Heart right ventricle (tissue), 16 donors: ENCODE measurements at regions not wholly inside any gene's neighbourhood (a gene's known extent, or its start where the extent isn't known, plus 50 kb on each side); places are given as distances from the start of the nearest gene placed in this dataset.

ENCODE experiments used
- ATAC-seq, 8 donors: fragments of 200-7000 bp; cut with Tn5 transposase; one replicate each; pipeline ENCODE4 v1.9.1; 2020; ENCODE audit warnings: mild to moderate bottlenecking in 8 of 8, moderate library complexity in 8 of 8, moderate number of reproducible peaks in 1 of 8
- DNase-seq, 2 donors: peaks; one replicate each; pipeline ENCODE4 v3.0.0-alpha.2; 2020
- H3K27ac ChIP-seq, 10 donors: fragments of 200-600 bp; sonication (generic) in 2 of 10; one replicate each; pipeline versions ENCODE4 v1.5.0 to v1.8.0; 2020 to 2022; ENCODE audit warnings: mild to moderate bottlenecking in 3 of 10
- H3K27me3 ChIP-seq, 7 donors: fragments of 200-600 bp; one replicate each; pipeline ENCODE4 v1.8.0; 2021 to 2022; ENCODE audit warnings: mild to moderate bottlenecking in 2 of 7
- H3K36me3 ChIP-seq, 9 donors: fragments of 200-600 bp; sonication (generic) in 1 of 9; one replicate each; pipeline versions ENCODE4 v1.5.0 to v1.8.0; 2020 to 2022; ENCODE audit warnings: mild to moderate bottlenecking in 2 of 9
- H3K4me1 ChIP-seq, 9 donors: fragments of 200-600 bp; sonication (generic) in 1 of 9; one replicate each; pipeline versions ENCODE4 v1.5.0 to v1.8.0; 2020 to 2022; ENCODE audit warnings: mild to moderate bottlenecking in 4 of 9
- H3K4me3 ChIP-seq, 10 donors: fragments of 200-600 bp; sonication (generic) in 2 of 10; one replicate each; pipeline versions ENCODE4 v1.5.0 to v1.8.0; 2020 to 2022; ENCODE audit warnings: mild to moderate bottlenecking in 7 of 10, moderate library complexity in 2 of 10
- H3K9me3 ChIP-seq, 11 donors: fragments of 200-600 bp in 10 of 11; sonication (generic) in 2 of 11; one replicate each; pipeline versions ENCODE4 v1.5.0 to v1.8.0; 2013 to 2022; ENCODE audit warnings: mild to moderate bottlenecking in 2 of 11, control low read depth in 1 of 11, moderate library complexity in 1 of 11
- CTCF ChIP-seq, 9 donors: fragments of 200-600 bp; sonication (generic) in 2 of 9; IDR thresholded peaks; one replicate each; pipeline versions ENCODE4 v1.5.0 to v1.8.0; 2021 to 2022; ENCODE audit warnings: antibody characterized with exemption in 9 of 9, mild to moderate bottlenecking in 5 of 9, moderate library complexity in 1 of 9
- WGBS, 2 donors: extraction: QIAGEN DNeasy Blood & Tissue Kit; methylation state at CpG; one replicate each; pipeline ENCODE4 v1.1.7; 2013; ENCODE audit warnings: inconsistent platforms in 1 of 2; 5-methylcytosine and 5-hydroxymethylcytosine counted together
- intact Hi-C, 10 donors: fragments of 100-400 bp; cut with DNase I; formaldehyde crosslinking; loops; one replicate each; pipeline versions ENCODE4 v1.11.1 to v1.14.2; 2022
- donor health status: Arrhythmogenic right ventricular cardiomyopathy.
- donor health status: ischemic (EF 13 %, LVEDD 7.1; RV severe dilation, severe dysfunction).
- donor health status: healthy with polysubstance abuse.
- donor health status: DM: no; HTN: yes; CAD: no.
- donor health status: DM: no; HTN: no; CAD: no.
- donor health status: ischemic (EF 25% LVEDD 6.9; RV normal size, moderate dysfunction).
- donor health status: ischemic (EF 25% LVEDD 5.7; RV mildly dilated, moderate dysfunction).
- donor health status: healthy.
- donor health status: DM: yes; HTN: yes; CAD: no.
- donor health status: Ischemic cardiomyopathy.
- donor health status: ischemic (EF 35%, LVEDD 5.7; RV mildly dilated, moderate dysfunction).
- donor health status: nonischemic (EF 11% LVEDD 7.7; RV severe dilation, severe dysfunction).
- donor health status: DM: yes; HTN: yes; CAD: no.
- donor health status: PGD.
- donor health status: ischemic (EF 29% LVEDD 5.4; RV normal size, mild dysfunction).
- donor health status: nonischemic (EF 23%, LVEDD 6.1; RV moderate dilation, normal function).

- H3K27me3 ChIP-seq = peaks cover 0 to 6% (median 0%) of the 10 kb centered on the region in 7 donors
- WGBS, 2 donors = 78 to 84% methylated on average over 5 of the region's 5 CpGs
- H3K4me1 ChIP-seq = peaks cover 0 to 9% (median 7%) of the 10 kb centered on the region in 9 donors
- no peaks in the 10 kb centered on the region for H3K9me3 ChIP-seq
- H3K4me3 ChIP-seq = no peak overlapping the region
- H3K36me3 ChIP-seq = no peaks in the 10 kb centered on the region
- no peak for TF ChIP-seq CTCF (IDR thresholded peaks at IDR 0.05)
- DNase-seq (no peak), ATAC-seq (no peak)
- no peak overlapping the region for H3K27ac ChIP-seq
- intact Hi-C loops = loop anchor here (5.0 to 10.0 kb wide), 9 partner anchors 90 to 750 kb away; no protein-coding TSS in a partner anchor
Measured at GRCh38 chr5:133865113-133865512, 103.3 kb downstream of the C5orf15 start.

GRCh38 chr5:133864711-133865110, 103.7 kb downstream of the C5orf15 start:
- Histone ChIP-seq H3K4me1 (peaks cover 0 to 9% (median 5%) of the 10 kb centered on the region in 9 donors), H3K27me3 (peaks cover 0 to 7% (median 0%) of the 10 kb centered on the region in 7 donors), H3K9me3 (no peaks in the 10 kb centered on the region), H3K27ac (no peak overlapping the region), H3K4me3 (no peak overlapping the region), H3K36me3 (no peaks in the 10 kb centered on the region)
- no peak for TF ChIP-seq CTCF (IDR thresholded peaks at IDR 0.05)
- WGBS, 2 donors = 84 to 94% methylated on average over 5 of the region's 5 CpGs
- intact Hi-C loops = loop anchor here (5.0 to 10.0 kb wide), 9 partner anchors 90 to 750 kb away; no protein-coding TSS in a partner anchor
- DNase-seq (no peak), ATAC-seq (no peak)

- no peaks in the 10 kb centered on the region for H3K36me3 ChIP-seq
- ATAC-seq (no peak), DNase-seq (no peak)
- no peak overlapping the region for H3K4me3 ChIP-seq
- peaks cover 0 to 7% (median 0%) of the 10 kb centered on the region in 7 donors for H3K27me3 ChIP-seq
- intact Hi-C loops = loop anchor here in 8 of 10 donors (10.0 kb wide), 5 partner anchors 89 to 749 kb away; no protein-coding TSS in a partner anchor
- TF ChIP-seq CTCF (IDR thresholded peaks at IDR 0.05) = no peak
- H3K9me3 ChIP-seq = no peaks in the 10 kb centered on the region
- H3K4me1 ChIP-seq = peaks cover 0 to 3% (median 0%) of the 10 kb centered on the region in 9 donors
- WGBS, 2 donors = 75 to 80% methylated on average over 11 of the region's 11 CpGs
- no peak overlapping the region for H3K27ac ChIP-seq
Measured at GRCh38 chr5:133863857-133864585, 104.4 kb downstream of the C5orf15 start.

- WGBS, 2 donors = 71 to 87% methylated on average over 9 of the region's 9 CpGs
- Histone ChIP-seq H3K36me3 (no peaks in the 10 kb centered on the region), H3K4me1 (no peaks in the 10 kb centered on the region), H3K27ac (no peak overlapping the region), H3K9me3 (no peaks in the 10 kb centered on the region), H3K4me3 (no peak overlapping the region), H3K27me3 (peaks cover 0 to 7% (median 0%) of the 10 kb centered on the region in 7 donors)
- intact Hi-C loops = loop anchor here in 8 of 10 donors (10.0 kb wide), 5 partner anchors 86 to 746 kb away; no protein-coding TSS in a partner anchor
- no peak for ATAC-seq
- DNase-seq = no peak
- TF ChIP-seq CTCF (IDR thresholded peaks at IDR 0.05) = no peak
Measured at GRCh38 chr5:133861161-133861737, 107.2 kb downstream of the C5orf15 start.
